ENCODE measurements at regions not wholly inside any gene's neighbourhood (a gene's known extent, or its start where the extent isn't known, plus 50 kb on each side); places are given as distances from the start of the nearest gene placed in this dataset.

GRCh38 chr14:95386536-95387095, 66.9 kb upstream of the CLMN start:
- H3K27ac ChIP-seq = no peak overlapping the region
- in situ Hi-C loops (cut with HindIII; ENCODE audit: low pct_ligation_motif_present, low sequenced_read_pairs) = no loop called here
- TF ChIP-seq, protein P1, sequence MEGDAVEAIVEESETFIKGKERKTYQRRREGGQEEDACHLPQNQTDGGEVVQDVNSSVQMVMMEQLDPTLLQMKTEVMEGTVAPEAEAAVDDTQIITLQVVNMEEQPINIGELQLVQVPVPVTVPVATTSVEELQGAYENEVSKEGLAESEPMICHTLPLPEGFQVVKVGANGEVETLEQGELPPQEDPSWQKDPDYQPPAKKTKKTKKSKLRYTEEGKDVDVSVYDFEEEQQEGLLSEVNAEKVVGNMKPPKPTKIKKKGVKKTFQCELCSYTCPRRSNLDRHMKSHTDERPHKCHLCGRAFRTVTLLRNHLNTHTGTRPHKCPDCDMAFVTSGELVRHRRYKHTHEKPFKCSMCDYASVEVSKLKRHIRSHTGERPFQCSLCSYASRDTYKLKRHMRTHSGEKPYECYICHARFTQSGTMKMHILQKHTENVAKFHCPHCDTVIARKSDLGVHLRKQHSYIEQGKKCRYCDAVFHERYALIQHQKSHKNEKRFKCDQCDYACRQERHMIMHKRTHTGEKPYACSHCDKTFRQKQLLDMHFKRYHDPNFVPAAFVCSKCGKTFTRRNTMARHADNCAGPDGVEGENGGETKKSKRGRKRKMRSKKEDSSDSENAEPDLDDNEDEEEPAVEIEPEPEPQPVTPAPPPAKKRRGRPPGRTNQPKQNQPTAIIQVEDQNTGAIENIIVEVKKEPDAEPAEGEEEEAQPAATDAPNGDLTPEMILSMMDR (IDR thresholded peaks at IDR 0.05; ENCODE audit: low read depth, low read length, missing control alignments) = no peak
- no peaks in the 10 kb centered on the region for H3K27me3 ChIP-seq (replicated peaks)
- H3K36me3 ChIP-seq (replicated peaks) = no peaks in the 10 kb centered on the region
- H3K4me3 ChIP-seq (ENCODE audit: low read depth, low read length) = no peak overlapping the region
- DNase-seq = no peak

- in situ Hi-C loops (cut with HindIII; ENCODE audit: low pct_ligation_motif_present, low sequenced_read_pairs) = no loop called here
- Histone ChIP-seq H3K36me3 (replicated peaks) (no peaks in the 10 kb centered on the region), H3K27ac (no peak overlapping the region), H3K4me3 (ENCODE audit: low read depth, low read length) (no peak overlapping the region), H3K27me3 (replicated peaks) (no peaks in the 10 kb centered on the region)
- TF ChIP-seq, protein P1 (IDR thresholded peaks at IDR 0.05; ENCODE audit: low read depth, low read length, missing control alignments) = no peak
- DNase-seq = no peak
Observed at GRCh38 chr14:95385701-95386100, 66.0 kb upstream of the CLMN start.

DNA sequence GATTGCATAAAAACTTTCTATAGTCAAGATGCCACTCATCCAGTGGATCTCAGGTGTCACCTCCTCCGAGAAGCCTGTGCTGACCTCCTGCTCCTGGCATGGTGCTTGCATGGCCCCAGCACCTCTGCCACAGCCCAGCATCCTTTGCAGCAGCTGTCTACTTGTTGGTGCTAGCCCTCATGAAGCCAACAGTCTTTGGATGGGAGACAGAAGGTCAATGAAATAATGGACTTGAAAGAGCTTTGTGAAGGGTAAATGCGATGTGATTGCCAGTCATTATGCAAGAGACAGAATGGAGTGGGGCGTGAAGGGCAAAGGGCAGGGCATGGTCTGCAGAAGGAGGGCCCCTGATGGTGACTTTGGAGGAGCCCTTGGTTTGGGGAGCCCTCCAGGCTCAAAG, 63.0 kb upstream of the CLMN start:
- no peak for DNase-seq
- Histone ChIP-seq H3K27me3 (replicated peaks) (no peaks in the 10 kb centered on the region), H3K4me3 (ENCODE audit: low read depth, low read length) (no peak overlapping the region), H3K36me3 (replicated peaks) (no peaks in the 10 kb centered on the region), H3K27ac (no peak overlapping the region)
- in situ Hi-C loops (cut with HindIII; ENCODE audit: low pct_ligation_motif_present, low sequenced_read_pairs) = no loop called here
- TF ChIP-seq, protein P1 (IDR thresholded peaks at IDR 0.05; ENCODE audit: low read depth, low read length, missing control alignments) = no peak

- no peak overlapping the region for H3K4me3 ChIP-seq (ENCODE audit: low read depth, low read length)
- TF ChIP-seq, protein P1 (IDR thresholded peaks at IDR 0.05; ENCODE audit: low read depth, low read length, missing control alignments) = no peak
- in situ Hi-C loops (cut with HindIII; ENCODE audit: low pct_ligation_motif_present, low sequenced_read_pairs) = no loop called here
- no peak overlapping the region for H3K27ac ChIP-seq
- no peaks in the 10 kb centered on the region for H3K36me3 ChIP-seq (replicated peaks)
- no peak for DNase-seq
- H3K27me3 ChIP-seq (replicated peaks) = no peaks in the 10 kb centered on the region
Observed at GRCh38 chr14:95381726-95382125, 62.0 kb upstream of the CLMN start.

GRCh38 chr14:95380350-95381042, 60.8 kb upstream of the CLMN start:
- no peaks in the 10 kb centered on the region for H3K27me3 ChIP-seq (replicated peaks)
- H3K27ac ChIP-seq = no peak overlapping the region
- no peak for DNase-seq
- no peaks in the 10 kb centered on the region for H3K36me3 ChIP-seq (replicated peaks)
- TF ChIP-seq, protein P1 (IDR thresholded peaks at IDR 0.05; ENCODE audit: low read depth, low read length, missing control alignments) = no peak
- no peak overlapping the region for H3K4me3 ChIP-seq (ENCODE audit: low read depth, low read length)
- in situ Hi-C loops (cut with HindIII; ENCODE audit: low pct_ligation_motif_present, low sequenced_read_pairs) = no loop called here

DNA sequence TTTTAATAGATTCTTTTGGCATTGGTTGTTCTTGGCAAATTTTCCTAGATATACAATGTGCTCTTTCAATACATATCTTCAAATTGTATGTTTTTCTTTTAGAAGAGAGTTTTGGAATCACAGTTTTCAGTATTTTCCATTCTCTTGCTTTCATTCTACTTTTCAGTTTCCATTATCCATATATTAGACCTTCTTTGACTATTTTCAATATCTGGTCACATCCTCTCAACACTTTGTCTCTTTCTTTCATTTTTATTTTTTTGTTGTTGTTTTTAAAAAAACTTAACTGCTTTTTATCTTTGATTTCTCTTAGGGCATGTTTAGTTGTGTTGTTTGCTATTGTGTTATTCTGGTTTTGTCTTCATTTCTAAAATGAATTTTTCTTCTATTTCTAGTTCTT, 59.9 kb upstream of the CLMN start:
- Histone ChIP-seq H3K27me3 (replicated peaks) (no peaks in the 10 kb centered on the region), H3K27ac (no peak overlapping the region), H3K36me3 (replicated peaks) (no peaks in the 10 kb centered on the region), H3K4me3 (ENCODE audit: low read depth, low read length) (no peak overlapping the region)
- in situ Hi-C loops (cut with HindIII; ENCODE audit: low pct_ligation_motif_present, low sequenced_read_pairs) = no loop called here
- TF ChIP-seq, protein P1 (IDR thresholded peaks at IDR 0.05; ENCODE audit: low read depth, low read length, missing control alignments) = no peak
- no peak for DNase-seq
